ENCODE measurements at regions not wholly inside any gene's neighbourhood (a gene's known extent, or its start where the extent isn't known, plus 50 kb on each side); places are given as distances from the start of the nearest gene placed in this dataset.

- no peak overlapping the region for H3K9ac ChIP-seq
- H4K20me1 ChIP-seq (ENCODE audit: insufficient read depth) = no peaks in the 10 kb centered on the region
- no peaks in the 10 kb centered on the region for H3K79me2 ChIP-seq (ENCODE audit: insufficient read depth)
- H3K27me3 ChIP-seq (ENCODE audit: insufficient read depth) = no peaks in the 10 kb centered on the region; the same call in 1 of the 2 replicates
- no peak overlapping the region for H3K4me2 ChIP-seq
- no peak overlapping the region for H3K4me3 ChIP-seq (ENCODE audit: low read depth in 2 of 2, low read length in 1 of 2)
- H3K4me1 ChIP-seq (ENCODE audit: control insufficient read depth in 1 of 2, insufficient read depth in 2 of 2, low read depth in 1 of 2, low read length in 1 of 2) = peaks cover 0 to 3% of the 10 kb centered on the region in 2 experiments; a peak in 1 of 4 replicates
- ChIA-PET POLR2A (no interaction called here), CTCF (interaction anchor here (0.7 to 1.2 kb wide), 2 partner anchors 14 to 215 kb away, joined by 3 read pairs; no protein-coding TSS in a partner anchor)
- no peaks in the 10 kb centered on the region for H3K9me3 ChIP-seq
- H3K27ac ChIP-seq (ENCODE audit: low read depth in 2 of 2, low read length in 1 of 2) = no peak overlapping the region
- no peaks in the 10 kb centered on the region for H3K36me3 ChIP-seq (replicated peaks in 1 of 2; ENCODE audit: control insufficient read depth in 1 of 2, insufficient read depth in 2 of 2, low read length in 1 of 2)
- H2AFZ ChIP-seq (ENCODE audit: low read depth) = no peak overlapping the region
- WGBS (ENCODE audit: low lambda C conversion rate) = 4% methylated on average over 1 of the region's 1 CpG
- H3F3A ChIP-seq (replicated peaks; ENCODE audit: insufficient read depth) = no peaks in the 10 kb centered on the region
- TF ChIP-seq NRF1 (IDR thresholded peaks at IDR 0.05; ENCODE audit: low read depth, low read length) (no peak), USF2 (IDR thresholded peaks at IDR 0.05; ENCODE audit: borderline replicate concordance, low read depth, low read length) (no peak), RAD21 (IDR thresholded peaks at IDR 0.05; ENCODE audit: low read length) (no peak), RCOR1 (IDR thresholded peaks at IDR 0.05; ENCODE audit: low read length) (no peak), JUND (IDR thresholded peaks at IDR 0.05) (no peak), MXI1 (IDR thresholded peaks at IDR 0.05; ENCODE audit: low read depth, low read length) (no peak), MEF2A (IDR thresholded peaks at IDR 0.05; ENCODE audit: borderline replicate concordance, low read depth) (no peak), FOSL2 (IDR thresholded peaks at IDR 0.05; ENCODE audit: borderline replicate concordance, low read depth) (no peak), CHD2 (IDR thresholded peaks at IDR 0.05; ENCODE audit: low read length, partially characterized antibody) (no peak), ELF1 (IDR thresholded peaks at IDR 0.05) (no peak)
- DNase-seq = no peak
- no peaks in the 10 kb centered on the region for H3K9me2 ChIP-seq
Measured at GRCh38 chr11:95490625-95491024, 259.6 kb upstream of the SESN3 start.

GRCh38 chr11:95487938-95488337 lies 256.9 kb upstream of the SESN3 start:
- no peaks in the 10 kb centered on the region for H3K79me2 ChIP-seq (ENCODE audit: insufficient read depth)
- no peak overlapping the region for H3K4me2 ChIP-seq
- 45% methylated on average over 5 of the region's 5 CpGs for WGBS (ENCODE audit: low lambda C conversion rate)
- CTCF ChIA-PET = interaction anchor here (1.4 to 2.0 kb wide), 2 partner anchors 9 to 218 kb away, joined by 3 to 5 read pairs; no protein-coding TSS in a partner anchor
- H3K4me1 ChIP-seq (ENCODE audit: control insufficient read depth in 1 of 2, insufficient read depth in 2 of 2, low read depth in 1 of 2, low read length in 1 of 2) = peaks cover 0 to 3% of the 10 kb centered on the region in 2 experiments; a peak in 1 of 4 replicates
- no peaks in the 10 kb centered on the region for H4K20me1 ChIP-seq (ENCODE audit: insufficient read depth)
- POLR2A ChIA-PET = no interaction called here
- H3K9ac ChIP-seq = no peak overlapping the region
- no peak overlapping the region for H2AFZ ChIP-seq (ENCODE audit: low read depth)
- no peak for TF ChIP-seq EZH2phosphoT487 (IDR thresholded peaks at IDR 0.05; ENCODE audit: borderline replicate concordance, low read depth)
- no peak for TF ChIP-seq CHD2 (IDR thresholded peaks at IDR 0.05; ENCODE audit: low read length, partially characterized antibody)
- no peak for TF ChIP-seq TCF12 (IDR thresholded peaks at IDR 0.05)
- TF ChIP-seq NRF1 (IDR thresholded peaks at IDR 0.05; ENCODE audit: low read depth, low read length) = no peak
- TF ChIP-seq MAX (IDR thresholded peaks at IDR 0.05; ENCODE audit: low read depth) = no peak
- no peak for TF ChIP-seq RFX5 (IDR thresholded peaks at IDR 0.05; ENCODE audit: low read length)
- no peak for TF ChIP-seq PBX3 (IDR thresholded peaks at IDR 0.05)
- TF ChIP-seq POLR2AphosphoS5 (IDR thresholded peaks at IDR 0.05; ENCODE audit: low read depth, low read length) = no peak
- TF ChIP-seq JUND (IDR thresholded peaks at IDR 0.05) = no peak
- no peak for TF ChIP-seq RAD21 (IDR thresholded peaks at IDR 0.05; ENCODE audit: low read length)
- no peak for TF ChIP-seq CTCF (IDR thresholded peaks at IDR 0.05)
- no peak for TF ChIP-seq MXI1 (IDR thresholded peaks at IDR 0.05; ENCODE audit: low read depth, low read length)
- TF ChIP-seq MEF2A (IDR thresholded peaks at IDR 0.05; ENCODE audit: borderline replicate concordance, low read depth) = no peak
- no peak for TF ChIP-seq YY1 (IDR thresholded peaks at IDR 0.05; ENCODE audit: low read depth)
- TF ChIP-seq EP300 (IDR thresholded peaks at IDR 0.05; ENCODE audit: borderline replicate concordance in 1 of 2, low read depth in 1 of 2, low read length in 1 of 2) = no peak
- no peak for TF ChIP-seq RXRA (IDR thresholded peaks at IDR 0.05; ENCODE audit: borderline replicate concordance, low read depth)
- no peak for TF ChIP-seq ELF1 (IDR thresholded peaks at IDR 0.05)
- no peak for TF ChIP-seq SMC3 (IDR thresholded peaks at IDR 0.05; ENCODE audit: low read depth, low read length)
- TF ChIP-seq USF1 (IDR thresholded peaks at IDR 0.05; ENCODE audit: borderline replicate concordance, low read depth) = no peak
- H3K36me3 ChIP-seq (replicated peaks in 1 of 2; ENCODE audit: control insufficient read depth in 1 of 2, insufficient read depth in 2 of 2, low read length in 1 of 2) = no peaks in the 10 kb centered on the region
- no peak overlapping the region for H3K27ac ChIP-seq (ENCODE audit: low read depth in 2 of 2, low read length in 1 of 2)
- H3K9me2 ChIP-seq = no peaks in the 10 kb centered on the region
- no peak overlapping the region for H3K4me3 ChIP-seq (ENCODE audit: low read depth in 2 of 2, low read length in 1 of 2)
- no peaks in the 10 kb centered on the region for H3F3A ChIP-seq (replicated peaks; ENCODE audit: insufficient read depth)
- no peak for DNase-seq
- no peaks in the 10 kb centered on the region; the same call in 1 of the 2 replicates for H3K27me3 ChIP-seq (ENCODE audit: insufficient read depth)
- H3K9me3 ChIP-seq = no peaks in the 10 kb centered on the region
